ENCODE measurements at regions not wholly inside any gene's neighbourhood (a gene's known extent, or its start where the extent isn't known, plus 50 kb on each side); places are given as distances from the start of the nearest gene placed in this dataset.
A peak's percentile ranks its signal among the peaks of the same experiment; 100 is the strongest.

DNA sequence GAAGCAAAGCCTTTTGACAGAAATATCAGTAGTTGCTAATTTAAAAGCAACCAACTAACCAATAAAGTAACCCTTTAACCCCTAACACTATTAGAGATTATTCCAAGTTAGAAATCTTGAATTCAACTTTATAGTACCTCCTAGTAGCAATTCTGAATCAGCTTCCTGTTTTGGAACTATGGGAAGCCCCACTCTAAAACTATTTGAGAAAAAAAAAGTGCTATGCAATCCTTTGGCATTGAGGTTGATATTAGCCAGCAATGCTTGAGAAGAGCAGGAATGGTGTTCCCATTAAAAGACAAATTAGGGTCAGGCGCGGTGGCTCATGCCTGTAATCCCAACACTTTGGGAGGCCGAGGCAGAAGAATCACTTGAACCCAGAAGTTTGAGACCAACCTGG is 306.2 kb upstream of the ZFP64 start:
- H3K4me3 ChIP-seq (ENCODE audit: low read length) = no peak overlapping the region
- peak; percentile 18 for DNase-seq (ENCODE audit: low read depth)
- TF ChIP-seq CTCF (IDR thresholded peaks at IDR 0.05; ENCODE audit: insufficient read depth, low read depth, low read length, missing control alignments) = no peak

DNA sequence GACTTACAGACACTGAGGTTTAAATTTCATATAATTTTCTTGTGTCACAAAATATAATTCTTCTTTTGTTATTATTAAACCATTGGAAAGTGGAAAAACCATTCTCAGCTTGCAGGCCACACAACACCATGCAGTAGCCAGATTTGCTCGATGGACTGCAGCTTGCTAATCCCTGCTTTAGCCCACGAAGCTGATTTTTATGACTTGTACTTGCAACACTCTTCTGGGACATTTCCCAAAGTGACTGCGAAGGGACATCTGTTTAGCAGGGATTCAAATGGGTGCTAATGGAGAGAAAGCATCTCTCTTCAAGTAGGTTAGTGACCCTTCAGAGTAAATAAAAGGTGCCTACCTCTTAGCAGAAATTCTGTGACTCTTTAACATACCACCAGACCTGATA is 304.6 kb upstream of the ZFP64 start:
- no peak for DNase-seq (ENCODE audit: low read depth)
- no peak overlapping the region for H3K4me3 ChIP-seq (ENCODE audit: low read length)
- TF ChIP-seq CTCF (IDR thresholded peaks at IDR 0.05; ENCODE audit: insufficient read depth, low read depth, low read length, missing control alignments) = no peak

DNA sequence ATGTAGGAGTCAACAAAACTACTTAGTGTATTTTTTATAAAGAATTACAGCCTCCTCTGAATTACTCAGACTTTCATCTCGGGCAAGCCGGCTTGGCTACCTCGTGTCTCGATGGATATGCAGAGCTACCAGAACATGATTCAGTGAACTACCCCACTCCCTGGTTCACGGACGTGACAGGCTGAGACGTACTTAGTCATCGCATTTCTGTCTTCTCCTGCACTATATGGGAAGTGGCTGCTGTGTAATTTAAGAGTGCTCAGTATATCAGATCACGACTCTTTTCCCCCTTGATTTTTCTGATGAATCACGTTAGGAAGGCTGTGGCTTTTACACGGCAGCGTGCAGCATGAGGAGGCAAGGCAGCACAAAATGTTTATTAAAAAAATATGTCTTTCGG is 302.7 kb upstream of the ZFP64 start:
- no peak for TF ChIP-seq CTCF (IDR thresholded peaks at IDR 0.05; ENCODE audit: insufficient read depth, low read depth, low read length, missing control alignments)
- H3K4me3 ChIP-seq (ENCODE audit: low read length) = no peak overlapping the region
- DNase-seq (ENCODE audit: low read depth) = peak; percentile 97

GRCh38 chr20:52493171-52493721 is 301.7 kb upstream of the ZFP64 start:
- H3K4me3 ChIP-seq (ENCODE audit: low read length) = no peak overlapping the region
- TF ChIP-seq CTCF (IDR thresholded peaks at IDR 0.05; ENCODE audit: insufficient read depth, low read depth, low read length, missing control alignments) = no peak
- DNase-seq (ENCODE audit: low read depth) = peak; percentile 63

DNA sequence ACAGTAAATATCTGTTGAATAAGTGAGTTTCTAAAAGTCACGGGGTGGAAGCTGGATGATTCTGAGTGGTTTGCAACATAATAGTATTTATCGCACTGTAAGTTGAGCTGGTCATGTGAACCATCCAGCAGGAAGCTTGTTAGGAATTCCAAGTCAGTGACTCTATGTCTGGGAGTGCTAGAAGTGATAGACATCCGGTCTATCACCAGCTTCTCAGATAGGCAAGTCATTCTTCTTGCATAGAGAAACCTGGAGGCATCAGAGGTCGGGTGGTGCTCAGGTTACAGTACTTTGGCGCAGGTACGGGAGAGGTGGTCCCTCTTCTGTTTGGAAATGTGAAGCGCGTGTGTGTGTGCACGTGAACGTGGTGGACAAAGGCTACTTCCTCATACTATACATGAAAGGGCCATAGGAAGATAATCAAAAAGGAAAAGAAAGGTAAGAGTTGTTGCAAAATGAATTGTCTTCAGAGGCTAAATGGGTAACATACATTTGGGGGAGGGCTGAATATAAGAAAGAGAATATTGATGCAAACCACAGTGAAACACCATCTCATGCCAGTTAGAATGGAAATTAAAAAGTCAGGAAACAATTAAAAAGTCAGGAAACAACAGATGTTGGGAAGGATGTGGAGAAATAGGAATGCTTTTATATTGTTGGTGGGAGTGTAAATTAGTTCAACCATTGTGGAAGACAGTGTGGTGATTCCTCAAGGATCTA is 299.3 kb upstream of the ZFP64 start:
- peak; percentile 94 for DNase-seq (ENCODE audit: low read depth)
- no peak overlapping the region for H3K4me3 ChIP-seq (ENCODE audit: low read length)
- TF ChIP-seq CTCF (IDR thresholded peaks at IDR 0.05; ENCODE audit: insufficient read depth, low read depth, low read length, missing control alignments) = no peak

DNA sequence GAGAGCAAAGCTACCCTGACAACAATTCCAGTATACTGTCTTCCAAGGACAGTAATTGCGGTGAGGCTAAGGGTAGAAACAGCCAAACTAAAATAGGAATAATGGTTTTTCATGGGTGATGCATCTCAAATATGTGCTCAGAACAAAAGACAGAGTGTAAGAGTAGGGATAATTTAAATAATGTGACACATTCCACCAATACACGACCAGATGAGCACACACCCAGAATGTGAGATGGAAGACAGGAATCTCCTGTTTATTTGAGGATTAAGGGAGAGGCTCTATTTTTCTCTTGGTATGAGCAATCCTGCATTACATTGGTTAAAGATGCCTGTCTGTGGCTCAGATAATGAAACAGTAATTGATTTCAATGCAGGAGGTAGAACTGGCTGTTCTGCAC is 292.9 kb upstream of the ZFP64 start:
- H3K4me3 ChIP-seq (ENCODE audit: low read length) = no peak overlapping the region
- no peak for TF ChIP-seq CTCF (IDR thresholded peaks at IDR 0.05; ENCODE audit: insufficient read depth, low read depth, low read length, missing control alignments)
- DNase-seq (ENCODE audit: low read depth) = peak; percentile 83

GRCh38 chr20:52483382-52483781 is 291.8 kb upstream of the ZFP64 start:
- no peak for DNase-seq (ENCODE audit: low read depth)
- TF ChIP-seq CTCF (IDR thresholded peaks at IDR 0.05; ENCODE audit: insufficient read depth, low read depth, low read length, missing control alignments) = no peak
- no peak overlapping the region for H3K4me3 ChIP-seq (ENCODE audit: low read length)

Measured in epithelial cell of esophagus (primary cell).